Subcutaneous abdominal adipose tissue (tissue), 5 donors: ENCODE measurements at regions not wholly inside any gene's neighbourhood (a gene's known extent, or its start where the extent isn't known, plus 50 kb on each side); places are given as distances from the start of the nearest gene placed in this dataset.

ENCODE experiments used
- H3K27ac ChIP-seq: one replicate; pipeline ENCODE4 v1.7.0; 2013; ENCODE audit warnings: low read depth, mild to moderate bottlenecking, inconsistent platforms, low read length, moderate library complexity
- H3K27me3 ChIP-seq, 5 donors: one replicate each; pipeline ENCODE4 v1.7.0; 2013; ENCODE audit warnings: low read length in 5 of 5, inconsistent platforms in 1 of 5; ENCODE audit not compliant: control insufficient read depth in 5 of 5, insufficient read depth in 4 of 5
- H3K36me3 ChIP-seq, 5 donors: one replicate each; pipeline ENCODE4 v1.7.0; 2013; ENCODE audit warnings: low read length in 5 of 5; ENCODE audit not compliant: control insufficient read depth in 5 of 5, insufficient read depth in 5 of 5
- H3K4me1 ChIP-seq, 5 donors: one replicate each; pipeline ENCODE4 v1.7.0; 2013; ENCODE audit warnings: low read length in 5 of 5, mild to moderate bottlenecking in 3 of 5, moderate library complexity in 1 of 5; ENCODE audit not compliant: control insufficient read depth in 5 of 5, insufficient read depth in 5 of 5
- H3K4me3 ChIP-seq, 5 donors: one replicate each; pipeline ENCODE4 v1.7.0; 2013; ENCODE audit warnings: low read length in 5 of 5, low read depth in 1 of 5
- H3K9ac ChIP-seq, 5 donors: one replicate each; pipeline ENCODE4 v1.7.0; 2013; ENCODE audit warnings: low read length in 5 of 5, mild to moderate bottlenecking in 4 of 5, moderate library complexity in 3 of 5
- H3K9me3 ChIP-seq, 5 donors: one replicate each; pipeline ENCODE4 v1.7.0; 2013; ENCODE audit warnings: low read length in 5 of 5; ENCODE audit not compliant: control insufficient read depth in 5 of 5
- donor health status: healthy.
- donor health status: healthy.
- donor health status: healthy.
- donor health status: healthy.
- donor health status: healthy.

- H3K27me3 ChIP-seq: no peaks in the 10 kb centered on the region
- no peak overlapping the region for H3K27ac ChIP-seq
- H3K9me3 ChIP-seq: peaks cover 0 to 5% (median 0%) of the 10 kb centered on the region in 5 donors
Observed at GRCh38 chr5:152136321-152136720, 211.7 kb upstream of the GLRA1 start.

GRCh38 chr5:152135827-152136226 is 211.2 kb upstream of the GLRA1 start:
- Histone ChIP-seq H3K27me3 (no peaks in the 10 kb centered on the region), H3K9ac (no peak overlapping the region), H3K4me3 (no peak overlapping the region), H3K27ac (no peak overlapping the region), H3K4me1 (peaks cover 0 to 8% (median 5%) of the 10 kb centered on the region in 5 donors), H3K9me3 (peaks cover 0 to 5% (median 0%) of the 10 kb centered on the region in 5 donors), H3K36me3 (no peaks in the 10 kb centered on the region)

More at GRCh38 chr5:152136321-152136720, 211.7 kb upstream of the GLRA1 start:
- Histone ChIP-seq H3K9ac (no peak overlapping the region), H3K36me3 (no peaks in the 10 kb centered on the region), H3K4me3 (no peak overlapping the region), H3K4me1 (peaks cover 0 to 8% (median 5%) of the 10 kb centered on the region in 5 donors)

GRCh38 chr5:152125661-152126205 is 201.1 kb upstream of the GLRA1 start:
- H3K9ac ChIP-seq: no peak overlapping the region

GRCh38 chr5:152124409-152125041 is 199.9 kb upstream of the GLRA1 start:
- Histone ChIP-seq H3K27me3 (peaks cover 0 to 3% (median 0%) of the 10 kb centered on the region in 5 donors), H3K4me1 (no peaks in the 10 kb centered on the region), H3K9ac (no peak overlapping the region), H3K27ac (no peak overlapping the region), H3K4me3 (no peak overlapping the region), H3K36me3 (no peaks in the 10 kb centered on the region), H3K9me3 (no peaks in the 10 kb centered on the region)

More at GRCh38 chr5:152125661-152126205, 201.1 kb upstream of the GLRA1 start:
- Histone ChIP-seq H3K4me1 (no peaks in the 10 kb centered on the region), H3K9me3 (no peaks in the 10 kb centered on the region), H3K4me3 (no peak overlapping the region), H3K36me3 (no peaks in the 10 kb centered on the region), H3K27me3 (peaks cover 0 to 3% (median 0%) of the 10 kb centered on the region in 5 donors), H3K27ac (no peak overlapping the region)

GRCh38 chr5:152118676-152119470 is 194.2 kb upstream of the GLRA1 start:
- H3K9ac ChIP-seq: no peak overlapping the region
- H3K27ac ChIP-seq: no peak overlapping the region
- peaks cover 0 to 2% (median 0%) of the 10 kb centered on the region in 5 donors for H3K9me3 ChIP-seq
- no peaks in the 10 kb centered on the region for H3K36me3 ChIP-seq
- H3K27me3 ChIP-seq: no peaks in the 10 kb centered on the region
- H3K4me3 ChIP-seq: no peak overlapping the region
- H3K4me1 ChIP-seq: no peaks in the 10 kb centered on the region

- Histone ChIP-seq H3K4me1 (no peaks in the 10 kb centered on the region), H3K9me3 (peaks cover 0 to 2% (median 0%) of the 10 kb centered on the region in 5 donors), H3K36me3 (no peaks in the 10 kb centered on the region)
Observed at GRCh38 chr5:152116934-152117333, 192.3 kb upstream of the GLRA1 start.

GRCh38 chr5:152113401-152113800 is 188.8 kb upstream of the GLRA1 start:
- H3K9ac ChIP-seq: no peak overlapping the region
- H3K27ac ChIP-seq: no peak overlapping the region
- no peaks in the 10 kb centered on the region for H3K4me1 ChIP-seq
- no peaks in the 10 kb centered on the region for H3K36me3 ChIP-seq
- no peaks in the 10 kb centered on the region for H3K27me3 ChIP-seq
- peaks cover 0 to 2% (median 0%) of the 10 kb centered on the region in 5 donors for H3K9me3 ChIP-seq
- H3K4me3 ChIP-seq: no peak overlapping the region

More at GRCh38 chr5:152116934-152117333, 192.3 kb upstream of the GLRA1 start:
- Histone ChIP-seq H3K27me3 (no peaks in the 10 kb centered on the region), H3K27ac (no peak overlapping the region), H3K9ac (no peak overlapping the region), H3K4me3 (no peak overlapping the region)

- Histone ChIP-seq H3K4me3 (no peak overlapping the region), H3K27me3 (no peaks in the 10 kb centered on the region), H3K9ac (no peak overlapping the region), H3K4me1 (no peaks in the 10 kb centered on the region), H3K9me3 (no peaks in the 10 kb centered on the region), H3K36me3 (no peaks in the 10 kb centered on the region), H3K27ac (no peak overlapping the region)
Observed at GRCh38 chr5:152107220-152107619, 182.6 kb upstream of the GLRA1 start.

GRCh38 chr5:152106571-152106970 is 181.9 kb upstream of the GLRA1 start:
- no peak overlapping the region for H3K9ac ChIP-seq

GRCh38 chr5:152105085-152105484 is 180.4 kb upstream of the GLRA1 start:
- Histone ChIP-seq H3K36me3 (no peaks in the 10 kb centered on the region), H3K27ac (no peak overlapping the region), H3K27me3 (no peaks in the 10 kb centered on the region), H3K9ac (no peak overlapping the region), H3K9me3 (no peaks in the 10 kb centered on the region), H3K4me1 (no peaks in the 10 kb centered on the region), H3K4me3 (no peak overlapping the region)

More at GRCh38 chr5:152106571-152106970, 181.9 kb upstream of the GLRA1 start:
- Histone ChIP-seq H3K27ac (no peak overlapping the region), H3K27me3 (no peaks in the 10 kb centered on the region), H3K36me3 (no peaks in the 10 kb centered on the region), H3K4me3 (no peak overlapping the region), H3K4me1 (no peaks in the 10 kb centered on the region), H3K9me3 (no peaks in the 10 kb centered on the region)
